Cardiac septum (tissue), 1 donor: ENCODE measurements at regions not wholly inside any gene's neighbourhood (a gene's known extent, or its start where the extent isn't known, plus 50 kb on each side); places are given as distances from the start of the nearest gene placed in this dataset.
"Not testable (repeated sequence)": the region's sequence is repeated elsewhere in the genome, so short reads cannot be mapped to it uniquely, and the experiment has no call there.

ENCODE experiments used
- DNase-seq: peaks from one replicate; pipeline ENCODE4 v3.0.0-alpha.2; 2020; ENCODE audit warnings: low spot score
- intact Hi-C: fragments of 100-400 bp; cut with DNase I; formaldehyde crosslinking; loops from one replicate; pipeline ENCODE4 v1.14.0; 2022
- donor health status: DM: no; HTN: no; CAD: no.

GRCh38 chr5:16311666-16312065 lies 132.1 kb upstream of the MARCHF11 start:
- intact Hi-C loops: no loop called here

GRCh38 chr5:16306812-16307211 lies 127.2 kb upstream of the MARCHF11 start:
- intact Hi-C loops: no loop called here
- no peak for DNase-seq

More at GRCh38 chr5:16311666-16312065, 132.1 kb upstream of the MARCHF11 start:
- DNase-seq: no peak

- intact Hi-C loops: no loop called here
- DNase-seq: no peak
Measured at GRCh38 chr5:16304846-16305245, 125.3 kb upstream of the MARCHF11 start.

GRCh38 chr5:16296946-16297345 lies 117.4 kb upstream of the MARCHF11 start:
- DNase-seq: no peak
- intact Hi-C loops: no loop called here

GRCh38 chr5:16291894-16292293 lies 112.3 kb upstream of the MARCHF11 start:
- intact Hi-C loops: no loop called here
- no peak for DNase-seq

- DNase-seq: no peak
- intact Hi-C loops: no loop called here
Measured at GRCh38 chr5:16291474-16291873, 111.9 kb upstream of the MARCHF11 start.

GRCh38 chr5:16283791-16284190 lies 104.2 kb upstream of the MARCHF11 start:
- DNase-seq: no peak

GRCh38 chr5:16276859-16277258 lies 97.3 kb upstream of the MARCHF11 start:
- DNase-seq, intact Hi-C loops: not testable (repeated sequence)

More at GRCh38 chr5:16283791-16284190, 104.2 kb upstream of the MARCHF11 start:
- intact Hi-C loops: no loop called here

GRCh38 chr5:16271851-16272250 lies 92.3 kb upstream of the MARCHF11 start:
- no peak for DNase-seq
- intact Hi-C loops: no loop called here

- intact Hi-C loops: no loop called here
- no peak for DNase-seq
Measured at GRCh38 chr5:16265141-16265540, 85.5 kb upstream of the MARCHF11 start.

GRCh38 chr5:16260000-16260399 lies 80.4 kb upstream of the MARCHF11 start:
- DNase-seq: no peak

GRCh38 chr5:16253856-16254255 lies 74.3 kb upstream of the MARCHF11 start:
- intact Hi-C loops: no loop called here
- DNase-seq: no peak

More at GRCh38 chr5:16260000-16260399, 80.4 kb upstream of the MARCHF11 start:
- intact Hi-C loops: no loop called here

- intact Hi-C loops: no loop called here
- no peak for DNase-seq
Measured at GRCh38 chr5:16245956-16246355, 66.4 kb upstream of the MARCHF11 start.

GRCh38 chr5:16245249-16245648 lies 65.7 kb upstream of the MARCHF11 start:
- intact Hi-C loops: no loop called here
- DNase-seq: no peak

GRCh38 chr5:16238018-16238417 lies 58.4 kb upstream of the MARCHF11 start:
- intact Hi-C loops: no loop called here
- no peak for DNase-seq

- intact Hi-C loops: no loop called here
- DNase-seq: no peak
Measured at GRCh38 chr5:16234598-16234997, 55.0 kb upstream of the MARCHF11 start.

- intact Hi-C loops: no loop called here
- no peak for DNase-seq
Measured at GRCh38 chr5:16233730-16234129, 54.1 kb upstream of the MARCHF11 start.

- intact Hi-C loops: no loop called here
- DNase-seq: no peak
Measured at GRCh38 chr5:16229357-16229940, 49.9 kb upstream of the MARCHF11 start.
